GM06990 (cell line): ENCODE measurements at regions not wholly inside any gene's neighbourhood (a gene's known extent, or its start where the extent isn't known, plus 50 kb on each side); places are given as distances from the start of the nearest gene placed in this dataset.
A peak's percentile ranks its signal among the peaks of the same experiment; 100 is the strongest.

Experiments used
- DNase-seq: peaks from one replicate; pipeline ENCODE4 v3.0.0-alpha.2; 2011; ENCODE audit not compliant: insufficient read length; ENCODE audit errors: extremely low read depth
- H3K27me3 ChIP-seq: replicated peaks from 2 replicates; pipeline ENCODE4 v1.6.0; 2011; ENCODE audit warnings: low read length; ENCODE audit not compliant: control insufficient read depth, insufficient read depth
- H3K36me3 ChIP-seq: 2 replicates; pipeline ENCODE4 v1.5.1; 2011; ENCODE audit warnings: low read length; ENCODE audit not compliant: control insufficient read depth, insufficient read depth
- H3K4me3 ChIP-seq: replicated peaks from 2 replicates; pipeline ENCODE4 v1.5.1; 2011; ENCODE audit warnings: low read depth, mild to moderate bottlenecking, control low read depth, low read length
- TF ChIP-seq, protein P1 (sequence below): IDR thresholded peaks from 2 replicates; pipeline ENCODE4 v1.5.1; 2011; ENCODE audit warnings: low read length, control low read depth, mild to moderate bottlenecking, inconsistent platforms; ENCODE audit not compliant: insufficient read depth, poor library complexity, severe bottlenecking

DNA sequence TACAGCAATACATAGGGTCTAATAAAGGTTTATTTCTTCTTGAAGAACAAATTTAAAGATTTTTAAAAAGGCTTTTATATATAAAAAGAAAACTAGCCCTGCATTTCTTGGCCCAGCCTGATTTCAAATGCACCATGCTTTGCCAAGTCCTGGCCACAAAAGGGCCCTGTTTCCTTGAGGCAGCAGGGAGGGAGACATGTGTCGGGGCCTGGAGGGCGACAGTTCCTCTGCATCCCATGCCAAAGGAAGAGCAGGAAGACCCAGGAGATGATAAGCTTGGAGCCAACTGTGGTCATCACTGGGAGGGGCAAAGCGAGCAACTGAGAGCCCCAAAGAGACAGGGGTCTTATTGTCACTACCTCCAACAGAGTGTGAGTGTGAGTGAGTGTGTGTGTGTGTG lies 571.5 kb upstream of the PSMD7 start:
- Histone ChIP-seq H3K27me3 (no peaks in the 10 kb centered on the region), H3K36me3 (no peaks in the 10 kb centered on the region), H3K4me3 (no peak overlapping the region)
- TF ChIP-seq, protein P1, sequence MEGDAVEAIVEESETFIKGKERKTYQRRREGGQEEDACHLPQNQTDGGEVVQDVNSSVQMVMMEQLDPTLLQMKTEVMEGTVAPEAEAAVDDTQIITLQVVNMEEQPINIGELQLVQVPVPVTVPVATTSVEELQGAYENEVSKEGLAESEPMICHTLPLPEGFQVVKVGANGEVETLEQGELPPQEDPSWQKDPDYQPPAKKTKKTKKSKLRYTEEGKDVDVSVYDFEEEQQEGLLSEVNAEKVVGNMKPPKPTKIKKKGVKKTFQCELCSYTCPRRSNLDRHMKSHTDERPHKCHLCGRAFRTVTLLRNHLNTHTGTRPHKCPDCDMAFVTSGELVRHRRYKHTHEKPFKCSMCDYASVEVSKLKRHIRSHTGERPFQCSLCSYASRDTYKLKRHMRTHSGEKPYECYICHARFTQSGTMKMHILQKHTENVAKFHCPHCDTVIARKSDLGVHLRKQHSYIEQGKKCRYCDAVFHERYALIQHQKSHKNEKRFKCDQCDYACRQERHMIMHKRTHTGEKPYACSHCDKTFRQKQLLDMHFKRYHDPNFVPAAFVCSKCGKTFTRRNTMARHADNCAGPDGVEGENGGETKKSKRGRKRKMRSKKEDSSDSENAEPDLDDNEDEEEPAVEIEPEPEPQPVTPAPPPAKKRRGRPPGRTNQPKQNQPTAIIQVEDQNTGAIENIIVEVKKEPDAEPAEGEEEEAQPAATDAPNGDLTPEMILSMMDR = no peak
- no peak for DNase-seq

DNA sequence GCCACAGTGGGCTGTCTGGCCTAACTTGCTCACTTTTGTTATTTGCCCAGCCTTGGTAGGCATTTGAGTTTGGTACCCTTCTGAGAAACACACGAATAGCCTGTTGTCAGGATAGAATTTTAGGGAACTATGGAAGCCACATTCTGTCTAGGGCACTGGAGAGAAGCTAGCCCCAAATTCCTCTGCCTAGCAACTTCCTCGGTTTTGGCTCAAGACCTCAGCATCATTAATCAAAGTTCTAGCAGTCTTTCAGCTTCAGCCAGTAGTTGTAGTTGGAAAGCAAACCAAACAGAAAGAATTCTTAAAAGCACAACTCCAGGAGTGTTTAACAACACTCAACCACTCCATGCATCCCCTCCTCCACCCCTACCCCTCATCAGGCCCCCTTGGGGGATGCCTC lies 572.1 kb upstream of the PSMD7 start:
- TF ChIP-seq, protein P1 = no peak
- Histone ChIP-seq H3K4me3 (no peak overlapping the region), H3K27me3 (no peaks in the 10 kb centered on the region), H3K36me3 (no peaks in the 10 kb centered on the region)
- DNase-seq = no peak

DNA sequence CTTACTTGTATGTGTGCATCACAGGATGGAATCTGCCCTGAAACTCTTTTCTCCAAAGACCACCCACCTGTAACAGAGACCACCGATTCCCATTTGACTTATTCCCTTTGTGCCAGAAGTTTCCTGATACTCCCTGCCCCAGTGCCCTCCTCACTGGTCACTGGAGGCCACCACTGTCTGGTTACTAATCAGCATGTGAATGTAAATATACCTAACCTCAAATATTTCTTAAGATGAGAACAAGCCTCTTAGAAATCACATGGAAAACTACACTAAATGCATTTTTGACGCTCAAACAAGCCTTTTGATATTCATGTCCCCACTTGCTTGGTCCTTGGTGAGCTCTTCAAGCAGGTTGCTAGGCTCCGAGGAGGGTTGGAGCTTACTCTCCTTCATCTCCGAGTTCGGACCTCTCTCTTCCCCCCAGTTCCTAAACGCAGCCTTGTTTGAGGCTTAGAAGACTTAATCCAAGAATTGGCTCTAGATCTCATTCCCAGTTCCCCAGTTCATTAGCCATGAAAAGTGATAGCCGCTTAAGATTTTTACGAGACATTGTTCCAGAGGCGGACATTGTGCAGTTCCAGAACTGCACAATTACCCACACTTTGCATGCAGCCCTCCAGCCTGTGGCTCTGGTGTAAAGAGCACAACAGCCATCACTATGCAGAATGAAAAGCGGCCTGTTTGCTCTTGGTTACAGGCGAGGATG lies 579.2 kb upstream of the PSMD7 start:
- H3K4me3 ChIP-seq = no peak overlapping the region
- no peaks in the 10 kb centered on the region for H3K27me3 ChIP-seq
- TF ChIP-seq, protein P1 = no peak
- DNase-seq = no peak
- no peaks in the 10 kb centered on the region for H3K36me3 ChIP-seq

DNA sequence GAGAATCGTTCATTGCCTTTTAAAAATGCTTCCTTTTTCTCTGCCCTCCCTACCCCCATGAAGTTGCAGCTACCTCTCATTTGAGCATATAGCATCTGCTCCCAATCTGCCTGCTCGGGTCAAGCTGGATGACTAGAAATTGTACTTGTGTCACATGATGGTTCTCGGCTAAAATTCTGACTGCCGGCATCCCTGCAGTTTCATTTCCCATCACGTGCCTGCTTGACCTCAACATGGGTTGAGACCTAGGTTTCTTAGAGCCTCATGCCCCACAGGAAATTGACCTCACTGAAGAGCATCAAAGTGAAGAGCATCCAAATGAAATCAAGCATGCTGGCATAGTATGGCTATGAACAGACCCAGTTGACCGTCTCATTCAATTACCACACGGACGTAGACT lies 581.6 kb upstream of the PSMD7 start:
- TF ChIP-seq, protein P1 = no peak
- Histone ChIP-seq H3K36me3 (no peaks in the 10 kb centered on the region), H3K27me3 (no peaks in the 10 kb centered on the region), H3K4me3 (no peak overlapping the region)
- peak; percentile 26 for DNase-seq

DNA sequence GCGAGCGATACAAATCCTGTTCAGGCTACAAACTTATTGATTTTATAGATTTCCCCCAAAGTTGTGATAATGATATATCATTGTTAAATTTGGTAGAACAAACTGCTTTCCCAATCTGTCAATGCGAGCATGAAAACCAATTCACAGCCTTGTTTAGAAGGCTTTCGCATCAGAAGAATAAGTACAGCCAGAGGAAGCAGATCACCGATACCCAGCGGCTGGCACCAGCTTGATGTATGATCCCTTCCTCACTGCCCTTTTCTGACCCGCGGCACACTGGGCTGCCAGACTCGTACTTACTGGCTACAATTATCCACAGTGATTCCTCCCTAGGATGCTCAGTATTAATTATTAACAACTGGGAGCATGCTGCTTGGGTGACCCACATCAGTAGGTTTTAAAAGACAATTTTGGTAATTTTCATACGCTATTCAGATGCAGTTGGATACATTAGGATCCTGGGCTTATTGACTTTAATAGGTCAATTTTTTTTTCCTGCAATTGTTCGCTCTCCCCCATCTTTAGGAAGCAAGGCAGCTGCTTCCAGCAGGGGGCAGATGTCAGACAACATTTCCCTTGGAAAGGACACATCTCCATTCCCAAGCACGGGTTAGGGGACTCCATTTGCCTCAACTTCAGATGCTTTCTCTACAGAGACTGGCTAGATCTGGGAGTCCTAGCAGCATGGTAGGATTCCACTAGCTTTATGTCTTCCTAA lies 582.7 kb upstream of the PSMD7 start:
- no peak for DNase-seq
- Histone ChIP-seq H3K4me3 (no peak overlapping the region), H3K36me3 (no peaks in the 10 kb centered on the region), H3K27me3 (no peaks in the 10 kb centered on the region)
- TF ChIP-seq, protein P1 = peak; percentile 32
